ENCODE measurements at regions not wholly inside any gene's neighbourhood (a gene's known extent, or its start where the extent isn't known, plus 50 kb on each side); places are given as distances from the start of the nearest gene placed in this dataset.
A peak's percentile ranks its signal among the peaks of the same experiment; 100 is the strongest.
"Not testable (repeated sequence)": the region's sequence is repeated elsewhere in the genome, so short reads cannot be mapped to it uniquely, and the experiment has no call there.

DNA sequence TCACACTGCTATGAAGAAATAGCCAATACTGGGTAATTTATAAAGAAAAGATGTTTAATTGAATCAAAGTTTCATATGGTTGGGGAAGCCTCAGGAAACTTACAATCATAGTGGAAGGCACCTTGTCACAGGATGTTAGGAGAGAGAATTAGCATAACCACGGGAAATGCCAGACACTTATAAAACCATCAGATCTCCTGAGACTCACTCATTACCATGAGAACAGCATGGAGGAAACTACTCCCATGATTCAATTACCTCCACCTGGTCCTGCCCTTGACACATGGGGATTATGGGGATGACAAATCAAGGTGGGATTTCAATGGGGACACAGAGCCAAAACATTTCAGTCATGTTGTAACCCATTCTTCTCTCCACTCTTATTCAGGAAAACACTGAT is 472.9 kb upstream of the FSIP2 start:
- no peak for DNase-seq (ENCODE audit: low read depth in 2 of 2)

DNA sequence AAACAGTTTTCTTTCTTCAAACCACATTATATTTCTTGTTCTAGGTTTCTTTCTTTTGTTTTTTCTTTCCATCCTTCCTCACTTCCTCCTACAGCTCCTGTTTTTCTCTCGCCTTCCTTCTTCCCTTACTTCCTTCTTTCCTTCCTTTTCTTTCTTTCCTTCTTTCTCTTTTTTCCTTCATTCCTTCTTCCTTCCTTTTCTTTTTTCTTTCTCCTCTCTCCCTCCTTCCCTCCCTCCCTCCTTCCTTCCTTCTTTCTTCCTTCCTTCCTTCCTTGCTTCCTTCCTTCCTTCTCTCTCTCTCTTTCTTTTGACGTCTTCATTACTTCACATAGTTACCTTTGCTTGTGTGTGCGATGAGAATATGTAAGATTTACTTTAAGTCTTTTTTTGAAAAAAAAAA is 470.0 kb upstream of the FSIP2 start:
- no peak for DNase-seq (ENCODE audit: low read depth in 2 of 2)

DNA sequence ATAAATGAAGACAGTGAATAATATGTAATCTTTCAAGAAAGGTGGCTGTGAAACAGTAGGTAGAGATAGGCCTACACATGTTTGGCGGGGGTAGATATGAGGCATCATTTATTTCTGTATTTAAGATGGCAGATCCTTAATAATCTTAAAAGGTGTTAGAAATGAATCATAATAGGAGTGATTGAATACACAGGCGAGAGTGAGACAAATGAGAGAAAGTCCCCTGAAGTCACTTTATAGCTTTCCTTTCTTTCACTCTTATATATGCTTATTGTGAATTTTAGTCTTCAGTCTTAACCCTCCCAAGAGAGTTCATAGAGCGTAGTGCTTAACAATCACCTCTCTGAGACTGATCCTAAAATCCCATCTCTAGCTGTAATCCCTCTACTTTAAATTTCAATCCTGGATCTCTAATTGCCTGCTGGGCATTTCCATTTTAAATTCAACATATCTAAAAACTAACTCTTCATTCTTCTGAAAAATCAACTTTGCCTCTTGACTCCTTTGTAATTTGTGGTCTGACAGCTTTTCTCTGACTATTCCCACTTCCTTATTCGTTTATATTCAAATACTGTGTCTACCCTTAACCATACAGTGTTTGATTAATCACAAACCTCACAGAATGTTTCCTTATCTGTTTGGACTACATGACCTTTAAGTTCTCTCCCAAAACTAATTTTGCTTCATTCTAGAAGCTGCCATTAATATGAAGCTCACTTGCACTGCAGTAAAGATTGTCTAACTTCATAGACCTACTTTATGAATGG is 463.7 kb upstream of the FSIP2 start:
- no peak for DNase-seq (ENCODE audit: low read depth in 2 of 2)

DNA sequence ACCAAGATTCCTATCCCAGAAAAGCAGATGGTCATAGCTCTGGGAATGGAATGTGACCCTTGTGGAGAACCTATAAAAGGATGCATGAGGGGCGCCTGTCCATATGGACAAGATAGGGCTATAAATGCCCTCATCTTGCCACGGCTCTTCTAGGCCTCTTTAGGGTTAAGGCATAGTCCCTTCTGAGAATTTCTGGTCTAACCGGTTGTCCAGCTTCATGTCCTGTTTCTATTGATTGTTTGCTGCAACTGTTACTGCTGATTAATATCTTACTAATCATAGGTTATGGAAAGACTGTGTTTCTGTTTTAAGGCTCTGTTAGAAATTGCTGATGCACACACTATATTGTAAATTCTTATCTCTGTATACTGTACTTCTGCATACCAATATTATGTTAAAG is 462.6 kb upstream of the FSIP2 start:
- not testable (repeated sequence) for DNase-seq (ENCODE audit: low read depth in 2 of 2)

DNA sequence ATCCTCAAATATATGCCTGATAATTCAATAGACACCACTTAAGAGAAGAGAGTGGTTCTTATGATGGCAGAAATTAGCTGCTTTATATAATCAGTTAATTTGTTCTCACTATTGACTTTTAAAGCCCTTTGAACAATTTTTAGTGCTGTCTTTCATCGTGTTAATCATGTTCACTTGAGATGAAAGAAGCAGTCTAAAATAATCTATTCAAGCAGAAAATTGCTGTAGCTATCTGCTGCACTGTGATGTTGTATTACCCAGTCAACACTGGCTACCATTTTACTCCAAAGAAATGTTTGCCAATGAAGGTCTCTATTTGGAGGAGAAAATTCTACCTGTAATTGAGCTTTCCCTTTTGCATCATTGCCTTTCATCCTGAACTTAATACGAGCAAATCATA is 459.8 kb upstream of the FSIP2 start:
- DNase-seq (ENCODE audit: low read depth in 2 of 2) = no peak

DNA sequence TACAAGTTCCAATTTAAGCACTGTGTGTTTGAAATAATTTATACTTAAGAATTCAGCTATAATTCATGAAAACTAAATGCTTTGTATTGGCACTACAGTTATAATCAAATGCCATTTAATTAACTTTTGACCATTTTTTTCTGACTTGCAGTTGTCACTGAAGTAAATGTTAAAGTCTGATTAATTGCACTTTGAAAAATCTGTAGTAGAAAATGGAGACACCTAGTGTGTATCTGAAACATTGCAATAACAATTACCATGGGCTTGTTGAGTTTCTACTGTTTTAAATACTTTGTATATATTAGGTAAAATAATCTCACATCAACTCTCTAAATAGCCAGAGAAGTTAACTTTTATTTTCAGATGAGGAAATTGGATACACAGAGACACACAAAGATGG is 458.6 kb upstream of the FSIP2 start:
- no peak for DNase-seq (ENCODE audit: low read depth in 2 of 2)

DNA sequence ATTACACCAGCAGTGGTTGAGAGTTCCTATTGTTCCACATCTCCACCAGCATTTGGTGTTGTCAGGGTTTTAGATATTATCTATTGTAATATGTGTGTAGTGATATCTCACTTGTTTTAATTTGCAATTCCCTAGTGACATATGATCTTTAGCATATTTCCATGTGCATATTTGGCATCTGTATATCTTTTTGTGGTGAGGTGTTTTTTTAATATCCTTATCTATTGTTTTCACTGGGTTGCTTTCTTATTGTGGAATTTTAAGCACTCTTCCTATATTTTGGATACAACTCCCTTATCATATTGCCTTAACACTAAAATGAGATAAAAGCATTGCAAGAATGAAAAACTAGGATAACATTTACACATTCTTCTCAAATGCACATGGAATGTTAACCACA is 453.9 kb upstream of the FSIP2 start:
- DNase-seq (ENCODE audit: low read depth in 2 of 2) = no peak

DNA sequence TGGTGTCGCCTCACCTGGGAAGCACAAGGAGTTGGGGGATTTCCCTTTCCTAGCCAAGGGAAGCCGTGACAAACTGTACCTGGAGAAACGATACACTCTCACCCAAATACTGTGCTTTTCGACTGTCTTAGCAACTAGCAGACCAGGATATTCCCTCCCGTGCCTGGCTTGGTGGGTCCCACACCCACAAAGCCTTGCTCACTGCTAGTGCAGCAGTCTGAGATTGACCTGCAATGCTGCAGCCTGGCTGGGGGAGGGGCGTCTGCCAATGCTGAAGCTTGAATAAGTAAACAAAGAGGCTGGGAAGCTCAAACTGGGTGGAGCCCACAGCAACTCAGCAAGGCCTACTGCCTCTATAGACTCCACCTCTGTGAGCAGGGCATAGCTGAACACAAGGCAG is 448.6 kb upstream of the FSIP2 start:
- not testable (repeated sequence) for DNase-seq (ENCODE audit: low read depth in 2 of 2)

DNA sequence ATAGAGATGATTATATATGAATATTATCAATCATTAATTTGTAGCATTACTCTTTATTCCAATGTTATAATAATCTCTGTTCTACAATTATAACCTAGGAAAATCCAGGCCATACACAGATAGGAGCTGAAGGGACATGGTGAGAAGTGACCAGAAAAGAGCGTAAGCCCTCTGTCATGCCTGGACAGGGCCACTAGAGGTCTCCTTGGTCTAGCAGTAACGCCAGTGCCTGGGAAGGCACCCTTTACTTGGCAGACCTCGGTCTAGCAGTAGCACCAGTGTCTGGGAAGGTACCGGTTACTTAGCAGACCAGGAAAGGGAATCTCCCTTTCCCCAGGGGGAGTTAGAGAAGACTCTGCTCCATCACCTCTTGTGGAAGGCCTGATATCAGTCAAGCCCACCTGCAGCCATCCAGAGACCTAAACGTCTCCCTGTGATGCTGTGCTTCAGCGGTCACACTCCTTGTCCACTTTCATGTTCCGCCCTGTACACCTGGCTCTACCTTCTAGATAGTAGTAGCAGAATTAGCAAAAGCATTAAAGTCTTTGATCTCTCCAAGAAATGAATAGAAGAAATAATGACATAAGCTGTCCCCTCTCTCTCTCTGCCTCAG is 447.5 kb upstream of the FSIP2 start:
- peak in 1 of 2 donors; percentile 1 for DNase-seq (ENCODE audit: low read depth in 2 of 2)

DNA sequence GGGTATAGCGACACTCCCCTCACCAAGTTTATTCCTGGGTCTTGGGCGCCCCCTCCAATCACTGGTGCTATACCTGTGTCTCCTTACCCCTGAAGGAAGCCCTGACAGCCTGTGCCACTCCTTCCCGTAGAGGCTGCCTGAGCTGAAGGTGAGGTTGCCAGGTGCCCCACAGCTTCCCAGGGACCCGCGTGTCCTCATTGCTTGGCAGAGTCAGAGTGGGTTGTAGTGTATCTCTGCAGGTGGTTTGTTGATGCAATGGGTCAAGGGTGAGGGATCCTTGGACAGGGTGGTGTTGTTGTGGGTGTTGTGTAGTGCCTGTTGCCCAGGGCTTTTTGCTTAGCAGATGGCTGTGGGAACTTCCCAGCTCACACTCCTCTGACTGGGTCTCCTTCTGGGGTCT is 438.7 kb upstream of the FSIP2 start:
- no peak for DNase-seq (ENCODE audit: low read depth in 2 of 2)

DNA sequence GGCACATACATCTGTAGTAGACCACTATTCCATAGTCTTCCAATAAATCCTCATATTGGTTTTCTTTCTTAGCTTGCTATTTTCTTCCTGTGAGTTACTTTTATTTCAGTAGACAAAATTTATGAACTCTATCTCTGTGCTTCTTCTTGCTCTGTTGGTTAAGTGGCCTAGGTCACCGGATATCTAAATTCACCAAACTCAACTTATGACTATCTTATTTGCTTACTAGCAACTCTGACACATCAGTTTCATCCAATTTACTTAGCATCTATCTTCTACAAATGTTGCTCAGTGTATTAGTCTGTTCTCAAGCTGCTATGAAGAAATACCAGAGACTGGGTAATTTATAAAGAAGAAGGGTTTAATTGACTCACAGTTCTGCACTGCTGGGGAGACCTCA is 432.5 kb upstream of the FSIP2 start:
- DNase-seq (ENCODE audit: low read depth in 2 of 2) = no peak

DNA sequence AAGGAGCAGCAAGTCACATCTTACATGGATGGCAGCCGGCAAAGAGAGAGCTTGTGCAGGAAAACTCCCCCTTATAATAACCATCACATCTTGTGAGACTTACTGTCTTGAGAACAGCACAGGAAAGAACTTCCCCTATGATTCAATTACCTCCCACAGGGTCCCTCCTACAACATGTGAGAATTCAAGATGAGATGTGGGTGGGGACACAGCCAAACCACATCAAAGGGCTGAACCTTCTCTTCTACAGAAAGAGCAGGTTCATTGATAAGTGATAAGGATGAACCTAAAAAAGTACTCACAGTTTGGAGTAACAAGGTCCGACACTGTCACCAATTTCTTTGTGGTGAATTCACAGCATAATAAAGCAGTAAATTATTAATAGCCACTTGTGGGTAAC is 422.2 kb upstream of the FSIP2 start:
- no peak for DNase-seq (ENCODE audit: low read depth in 2 of 2)

DNA sequence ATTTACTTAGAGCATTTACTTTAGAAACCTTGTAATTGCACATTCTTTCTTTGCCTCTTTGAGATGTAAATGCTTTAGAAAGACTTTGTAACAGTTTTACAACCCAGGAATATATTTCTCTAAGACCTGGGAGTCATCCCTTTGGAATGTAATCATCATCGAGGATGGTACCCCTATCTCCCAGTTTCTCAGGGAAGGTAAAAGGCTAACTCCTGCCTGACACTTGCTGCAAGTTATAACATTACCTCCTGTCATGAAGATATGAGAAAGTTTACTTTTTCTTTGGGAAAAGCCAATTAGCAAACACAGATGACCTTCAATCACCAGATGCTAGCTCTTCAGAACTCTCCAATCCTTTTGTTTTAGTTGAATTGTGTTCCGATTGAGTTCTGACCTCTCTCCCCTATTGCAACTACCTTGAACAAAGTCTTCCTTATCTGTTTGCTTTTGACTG is 420.3 kb upstream of the FSIP2 start:
- DNase-seq (ENCODE audit: low read depth in 2 of 2) = no peak

DNA sequence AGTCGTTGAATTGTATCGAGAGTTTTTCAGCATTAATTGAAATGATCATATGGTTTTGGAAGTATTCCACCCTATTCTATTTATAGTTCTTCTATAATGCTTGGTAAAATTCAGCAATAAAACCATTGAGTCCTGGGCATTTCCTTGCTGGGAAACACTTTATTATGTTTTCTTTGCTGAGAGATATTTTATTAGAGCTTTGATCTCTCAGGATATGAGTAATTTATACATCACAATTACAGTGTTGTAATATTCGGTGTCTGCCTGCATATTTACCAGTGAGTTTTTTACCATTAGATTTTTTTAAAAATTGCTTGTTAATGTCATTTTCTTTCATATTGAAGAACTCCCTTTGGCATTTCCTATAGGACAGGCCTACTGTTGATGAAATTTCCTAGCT is 402.7 kb upstream of the FSIP2 start:
- DNase-seq (ENCODE audit: low read depth in 2 of 2) = no peak

DNA sequence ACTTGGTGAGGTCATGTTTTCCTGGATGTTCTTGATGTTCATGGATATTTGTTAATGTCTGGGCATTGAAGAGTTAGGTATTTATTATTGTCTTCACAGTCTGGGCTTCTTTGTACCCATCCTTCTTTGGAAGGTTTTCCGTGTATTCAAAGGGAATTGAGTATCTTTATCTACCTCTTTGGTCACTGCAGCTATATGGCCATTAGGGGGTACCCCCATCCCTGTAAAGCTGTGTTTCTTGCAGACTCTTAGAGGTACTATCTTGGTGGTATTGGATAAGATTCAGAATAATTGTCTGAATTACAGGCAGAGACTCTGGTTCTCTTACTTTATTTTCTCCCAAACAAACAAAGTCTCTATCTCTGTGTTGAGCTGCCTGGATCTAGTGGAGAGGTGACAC is 401.6 kb upstream of the FSIP2 start:
- DNase-seq (ENCODE audit: low read depth in 2 of 2) = no peak

DNA sequence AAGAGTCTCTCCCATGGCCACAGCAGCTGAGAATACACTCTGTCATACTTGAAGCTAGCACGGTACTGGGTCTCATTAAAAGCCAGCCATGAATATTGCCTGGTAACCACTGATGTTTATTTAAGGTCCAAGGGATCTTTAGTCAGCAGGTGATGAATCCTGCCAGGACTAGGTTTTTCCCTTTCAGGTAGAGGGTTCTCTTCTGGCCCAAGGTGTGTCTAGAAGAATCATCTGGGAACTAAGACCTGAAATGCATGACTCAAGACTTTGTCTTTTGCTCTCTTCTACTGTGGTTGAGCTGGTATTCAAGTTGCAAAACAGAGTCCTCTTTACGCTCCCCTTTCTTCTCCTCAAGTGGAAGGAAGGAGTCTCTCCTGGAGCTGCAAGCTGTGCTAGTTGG is 400.5 kb upstream of the FSIP2 start:
- no peak for DNase-seq (ENCODE audit: low read depth in 2 of 2)

DNA sequence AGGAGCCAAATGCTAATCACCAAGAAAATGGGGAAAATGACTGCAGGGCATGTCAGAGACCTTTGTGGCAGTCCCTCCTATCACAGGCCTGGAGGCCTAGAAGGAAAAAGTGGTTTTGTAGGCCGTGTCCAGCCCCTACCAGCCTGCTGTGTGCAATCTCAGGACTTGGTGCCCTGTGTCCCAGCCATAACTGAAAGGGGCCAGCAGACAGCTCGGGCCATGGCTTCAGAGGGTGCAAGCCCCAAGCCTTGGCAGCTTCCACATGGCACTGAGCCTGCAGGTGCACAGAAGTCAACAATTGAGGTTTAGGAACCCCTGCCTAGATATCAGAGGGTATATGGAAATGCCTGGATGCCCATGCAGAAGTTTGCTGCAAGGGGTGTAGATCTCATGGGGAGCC is 391.2 kb upstream of the FSIP2 start:
- no peak for DNase-seq (ENCODE audit: low read depth in 2 of 2)

DNA sequence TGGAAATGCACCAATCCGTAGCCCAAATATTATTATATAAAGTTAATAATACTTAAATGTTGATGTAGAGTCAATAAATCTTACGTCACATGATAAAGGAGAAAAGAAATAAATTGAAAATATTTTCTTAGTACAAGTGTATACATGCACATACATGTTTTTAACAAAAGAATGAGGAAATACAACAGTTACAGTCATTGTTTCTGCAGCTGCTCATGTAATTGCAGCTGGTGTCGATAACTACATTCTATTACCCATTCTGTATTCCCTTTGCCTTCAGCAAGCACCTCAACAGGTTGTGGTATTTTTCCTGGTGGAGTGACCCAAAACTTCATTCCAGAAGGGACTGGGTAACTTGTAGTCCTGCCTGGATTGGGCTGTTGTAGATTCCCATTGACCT is 377.8 kb upstream of the FSIP2 start:
- DNase-seq (ENCODE audit: low read depth in 2 of 2) = no peak

DNA sequence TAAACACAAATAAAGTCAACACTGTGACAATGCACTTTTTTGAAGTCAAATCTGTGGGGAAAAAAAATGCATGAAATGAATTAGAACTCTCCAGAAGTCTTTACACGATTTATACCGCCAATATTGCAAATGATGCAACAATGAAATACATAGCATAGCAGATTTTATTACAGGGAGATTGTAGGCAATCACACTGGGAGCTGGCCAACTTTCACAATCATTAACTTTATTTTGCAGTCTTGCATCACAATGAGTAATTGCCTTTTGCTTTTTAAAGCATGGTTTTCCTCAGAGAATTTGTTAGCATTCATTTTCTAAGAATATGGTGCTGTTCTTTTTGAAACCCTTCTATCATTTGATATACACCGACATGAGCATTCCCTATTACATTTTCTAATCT is 366.4 kb upstream of the FSIP2 start:
- no peak for DNase-seq (ENCODE audit: low read depth in 2 of 2)

DNA sequence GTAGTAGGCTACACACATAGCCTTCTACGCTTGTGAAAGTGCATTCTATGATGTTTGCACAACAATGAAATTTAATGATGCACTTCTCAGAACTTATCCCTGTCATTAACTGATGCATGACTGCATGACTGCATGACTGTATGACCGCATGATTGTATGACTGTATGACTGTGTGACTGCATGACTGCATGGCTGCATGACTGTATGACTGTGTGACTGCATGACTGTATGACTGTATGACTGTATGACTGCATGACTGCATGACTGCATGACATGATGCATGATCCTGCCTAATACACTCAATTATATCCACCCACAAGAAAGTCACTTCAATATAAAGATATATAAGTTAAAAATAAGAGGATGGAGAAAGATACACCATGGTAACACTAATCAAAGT is 365.4 kb upstream of the FSIP2 start:
- no peak for DNase-seq (ENCODE audit: low read depth in 2 of 2)

DNA sequence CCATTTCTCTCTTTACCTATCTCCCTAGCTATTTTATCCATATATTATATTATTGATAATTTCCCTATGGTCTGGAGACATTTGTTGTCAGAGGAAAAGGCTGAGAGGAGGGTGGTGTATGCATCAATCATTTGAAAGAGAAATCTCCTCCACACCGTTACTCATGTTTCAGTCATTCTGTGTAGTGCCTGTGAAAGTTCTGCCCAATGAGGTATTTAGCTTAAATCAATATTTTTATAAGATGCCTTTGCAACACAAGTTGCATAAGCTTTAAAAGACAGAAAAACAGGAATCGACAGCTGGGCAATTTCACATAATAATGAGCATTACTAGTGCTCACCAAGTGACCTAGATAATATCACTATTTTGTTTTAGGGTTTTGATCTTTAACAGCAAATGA is 363.7 kb upstream of the FSIP2 start:
- no peak for DNase-seq (ENCODE audit: low read depth in 2 of 2)

DNA sequence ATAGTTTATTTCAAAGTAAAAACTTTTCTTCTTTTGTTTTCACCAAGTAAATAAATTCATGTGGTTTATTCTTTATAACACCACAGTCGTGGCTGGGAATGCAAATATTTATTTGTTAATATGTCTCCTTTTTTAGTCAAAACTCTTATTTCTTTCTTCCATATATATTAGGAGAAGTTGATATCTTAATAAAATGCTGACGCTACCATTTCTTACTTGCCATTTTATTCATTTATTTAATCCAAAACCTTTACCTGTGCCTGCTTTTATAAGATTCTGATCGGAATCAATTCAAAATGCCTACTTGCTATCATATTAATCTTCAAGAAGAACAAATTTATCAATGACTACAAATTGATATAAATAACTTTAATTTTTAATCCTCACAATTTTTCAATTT is 362.9 kb upstream of the FSIP2 start:
- DNase-seq (ENCODE audit: low read depth in 2 of 2) = no peak

DNA sequence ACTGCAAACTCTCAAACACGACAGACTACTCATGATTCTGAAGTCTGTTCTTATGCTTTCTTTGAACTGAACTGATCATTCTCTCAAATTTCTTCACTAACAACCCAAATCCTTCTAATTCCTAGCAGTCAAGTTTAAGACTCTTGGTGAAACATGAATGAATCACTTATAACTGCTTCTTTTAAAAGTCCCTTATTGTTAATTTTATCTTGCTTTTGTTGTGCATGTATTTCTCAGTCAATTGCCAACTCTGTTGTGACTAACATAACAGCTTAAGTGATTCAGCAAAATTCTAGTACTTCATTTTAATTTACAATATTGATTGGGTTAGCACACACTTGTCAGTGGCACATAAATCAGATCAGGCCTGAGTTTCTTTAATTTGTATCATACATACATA is 357.0 kb upstream of the FSIP2 start:
- DNase-seq (ENCODE audit: low read depth in 2 of 2) = no peak
